HG02763 (cell line): ENCODE measurements at regions not wholly inside any gene's neighbourhood (a gene's known extent, or its start where the extent isn't known, plus 50 kb on each side); places are given as distances from the start of the nearest gene placed in this dataset.

ENCODE experiments used
- ATAC-seq: cut with Tn5 transposase; IDR thresholded peaks from one replicate; pipeline ENCODE4 v1.9.1; 2021; ENCODE audit warnings: mild to moderate bottlenecking, moderate library complexity; ENCODE audit not compliant: unreplicated experiment

DNA sequence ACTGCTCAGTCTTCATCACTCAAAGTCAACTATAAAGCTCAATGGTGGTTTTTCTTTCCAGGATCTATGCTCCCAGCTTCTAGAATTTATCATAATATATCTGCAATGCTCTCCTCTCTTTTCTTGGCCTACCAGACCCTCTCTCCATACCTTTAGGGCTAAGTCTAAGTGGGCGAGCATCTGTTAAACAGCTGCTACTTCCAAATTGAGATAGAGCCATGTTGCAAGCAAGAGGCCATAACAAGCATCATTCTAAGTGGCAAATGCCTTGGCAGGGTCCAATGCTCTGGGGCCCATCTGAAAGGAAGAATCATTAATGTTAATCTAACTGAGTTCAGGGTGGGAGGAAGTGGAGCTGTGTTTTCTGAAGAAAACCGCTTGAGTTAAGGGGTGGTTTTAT, 324.0 kb downstream of the TLR4 start:
- ATAC-seq: no peak

DNA sequence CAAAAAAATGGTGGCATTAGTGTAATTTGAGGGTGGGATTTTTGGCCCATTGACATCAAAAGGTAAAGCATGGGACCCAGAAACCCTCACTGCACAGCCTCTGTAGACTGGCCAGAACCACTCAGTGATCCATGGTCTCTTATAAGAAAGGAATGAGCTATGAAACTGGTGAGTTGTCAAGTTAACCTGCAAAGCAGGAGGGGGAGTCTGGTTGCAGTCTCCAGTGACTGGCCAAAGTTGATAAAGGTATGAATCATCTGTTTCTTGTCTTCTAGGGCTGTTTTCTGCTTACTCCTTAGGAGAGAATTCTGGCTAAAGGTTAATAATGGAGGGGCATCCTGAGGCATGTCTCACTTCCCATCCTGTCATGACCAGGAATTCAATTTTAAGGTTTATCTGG, 325.2 kb downstream of the TLR4 start:
- no peak for ATAC-seq

DNA sequence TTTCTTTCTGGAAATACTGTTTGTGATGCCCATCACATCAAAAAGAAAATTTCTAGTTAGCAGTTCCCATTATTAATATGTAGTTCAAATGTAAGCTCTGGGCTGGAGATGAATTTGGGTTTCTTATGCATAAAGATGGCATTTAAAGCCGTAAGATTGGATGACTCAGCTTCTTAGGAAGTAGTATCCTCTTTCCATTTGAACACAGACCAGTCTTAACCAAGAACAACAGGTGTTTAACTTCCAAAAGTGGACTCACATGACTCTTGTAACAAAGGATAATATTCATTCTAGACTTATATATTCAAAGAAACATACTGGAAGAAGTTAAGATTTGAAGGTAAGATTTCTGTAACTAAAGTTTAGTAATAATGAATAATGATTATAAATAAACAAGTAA, 330.5 kb downstream of the TLR4 start:
- ATAC-seq: no peak

DNA sequence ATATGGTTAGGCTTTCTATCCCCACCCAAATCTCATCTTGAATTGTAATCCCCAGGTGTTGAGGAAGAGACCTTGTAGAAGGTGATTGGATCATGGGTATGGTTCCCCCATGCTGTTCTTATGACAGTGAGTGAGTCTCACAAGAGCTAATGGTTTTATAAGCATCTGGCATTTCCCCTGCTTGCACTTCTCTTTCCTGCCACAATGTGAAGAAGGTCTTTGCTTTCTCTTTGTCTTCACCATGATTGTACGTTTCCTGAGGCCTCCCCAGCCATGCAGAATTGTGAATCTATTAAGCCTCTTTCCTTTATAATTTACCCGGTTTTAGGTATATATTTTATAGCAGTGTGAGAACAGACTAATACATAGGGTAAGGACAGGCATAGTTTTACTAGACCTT, 334.5 kb downstream of the TLR4 start:
- no peak for ATAC-seq

DNA sequence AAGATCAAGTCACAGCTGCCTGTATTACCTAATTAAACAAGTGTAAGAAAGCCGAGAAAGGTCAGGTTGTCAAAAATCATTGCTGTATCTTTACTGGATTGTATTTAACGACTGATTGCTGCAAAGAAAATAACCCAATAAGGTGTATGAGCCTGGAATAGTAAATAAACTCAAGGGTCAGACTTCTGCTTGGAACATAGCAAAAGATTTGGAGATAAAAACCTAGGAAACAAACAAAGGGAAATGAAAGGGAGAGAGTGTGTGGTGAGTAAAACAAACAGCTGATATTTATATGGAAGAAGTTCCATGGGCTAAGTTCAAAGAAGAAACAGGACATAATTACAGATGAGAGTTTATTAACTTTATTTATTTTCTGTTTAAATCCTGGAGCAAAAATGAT, 354.0 kb downstream of the TLR4 start:
- no peak for ATAC-seq

DNA sequence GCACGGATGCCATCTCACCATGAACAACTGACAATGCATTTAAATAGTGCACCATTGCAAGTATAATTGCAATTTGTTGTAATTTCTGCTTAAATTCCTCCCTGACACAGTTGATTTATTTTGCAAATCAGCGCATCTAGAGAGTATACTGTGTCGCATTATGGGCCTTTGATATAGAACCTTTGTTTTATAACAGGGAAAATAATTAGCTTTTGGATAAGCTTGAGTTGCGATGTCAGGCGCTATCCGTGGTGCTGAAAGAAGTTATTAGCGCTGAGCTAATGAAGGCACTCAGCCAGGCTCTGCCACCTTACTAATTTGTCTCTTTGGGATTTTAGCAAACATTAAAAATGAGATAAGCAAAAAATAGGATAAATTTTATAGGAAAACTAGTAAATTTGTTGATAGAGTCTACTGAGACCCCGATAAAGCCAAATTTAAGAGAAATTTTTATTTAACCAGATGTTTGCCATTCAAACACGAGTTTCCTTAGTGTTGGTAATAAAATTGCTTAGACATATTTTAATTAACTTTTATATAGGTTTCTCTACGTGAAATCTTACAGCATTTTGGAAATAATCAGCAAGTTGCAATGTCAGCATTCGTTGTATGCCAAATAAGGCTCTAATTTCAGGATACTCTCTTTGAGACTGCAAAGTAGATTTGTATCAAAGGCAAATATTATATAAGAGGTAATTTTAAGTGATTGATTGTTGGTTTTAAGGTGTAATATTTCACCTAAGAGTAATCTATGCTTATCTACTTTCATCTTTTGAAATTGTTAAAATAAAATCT, 355.5 kb downstream of the TLR4 start:
- ATAC-seq: no peak

DNA sequence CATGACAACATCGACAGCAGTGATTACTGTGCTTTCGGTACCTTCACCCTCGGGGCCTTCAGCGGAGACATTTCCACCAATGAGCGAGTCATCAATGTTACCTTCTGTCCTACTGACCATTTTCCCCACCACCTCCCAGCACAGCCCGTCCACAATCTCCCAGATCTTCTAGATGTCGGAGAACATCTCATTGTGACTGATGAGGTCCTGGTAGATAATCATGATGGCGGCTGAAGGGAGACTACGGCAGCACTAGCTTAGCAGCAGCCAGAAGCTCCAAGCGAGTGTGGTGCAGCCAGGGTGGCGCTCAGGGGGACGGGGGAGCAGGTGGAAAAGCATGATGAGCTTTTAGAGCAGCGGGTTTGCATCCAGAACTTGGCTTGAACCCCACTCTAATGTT, 379.0 kb downstream of the TLR4 start:
- no peak for ATAC-seq

DNA sequence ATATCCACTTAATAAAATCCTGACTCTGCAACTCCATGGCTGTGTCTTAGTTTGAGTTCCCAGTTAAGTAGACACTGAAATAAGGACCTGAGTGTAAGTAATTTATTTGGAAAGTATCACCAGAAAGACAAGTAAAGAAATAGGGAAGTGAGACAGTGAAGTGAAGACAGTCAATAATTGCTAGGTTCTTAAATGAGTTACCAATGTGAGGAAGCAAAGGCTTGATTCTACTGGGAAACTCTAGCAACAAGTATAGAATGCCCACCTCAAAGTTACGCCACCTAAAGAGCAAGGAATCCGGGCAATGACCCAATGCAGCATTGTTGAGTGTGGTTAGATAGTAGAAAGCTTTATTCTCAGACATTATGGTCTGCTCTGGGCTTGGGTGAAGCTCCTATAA, 383.9 kb downstream of the TLR4 start:
- no peak for ATAC-seq

DNA sequence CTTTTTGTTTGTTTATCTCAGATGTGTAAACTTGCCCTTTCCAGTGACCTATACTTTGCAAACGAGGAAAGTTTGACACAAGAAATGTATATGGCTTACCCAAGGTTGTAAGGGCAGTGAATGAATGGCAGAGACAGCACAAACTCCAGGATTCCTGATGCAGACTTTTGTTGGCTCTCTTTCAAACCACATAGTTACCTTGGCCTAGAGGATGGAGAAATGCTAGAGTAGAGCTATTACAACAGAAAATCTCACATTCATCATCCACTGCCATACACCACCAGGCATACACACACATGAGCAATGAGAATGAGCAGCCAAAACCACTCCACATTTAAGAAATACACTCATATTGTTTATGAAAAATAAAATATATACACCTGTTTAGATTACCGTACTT, 387.0 kb downstream of the TLR4 start:
- ATAC-seq: no peak

DNA sequence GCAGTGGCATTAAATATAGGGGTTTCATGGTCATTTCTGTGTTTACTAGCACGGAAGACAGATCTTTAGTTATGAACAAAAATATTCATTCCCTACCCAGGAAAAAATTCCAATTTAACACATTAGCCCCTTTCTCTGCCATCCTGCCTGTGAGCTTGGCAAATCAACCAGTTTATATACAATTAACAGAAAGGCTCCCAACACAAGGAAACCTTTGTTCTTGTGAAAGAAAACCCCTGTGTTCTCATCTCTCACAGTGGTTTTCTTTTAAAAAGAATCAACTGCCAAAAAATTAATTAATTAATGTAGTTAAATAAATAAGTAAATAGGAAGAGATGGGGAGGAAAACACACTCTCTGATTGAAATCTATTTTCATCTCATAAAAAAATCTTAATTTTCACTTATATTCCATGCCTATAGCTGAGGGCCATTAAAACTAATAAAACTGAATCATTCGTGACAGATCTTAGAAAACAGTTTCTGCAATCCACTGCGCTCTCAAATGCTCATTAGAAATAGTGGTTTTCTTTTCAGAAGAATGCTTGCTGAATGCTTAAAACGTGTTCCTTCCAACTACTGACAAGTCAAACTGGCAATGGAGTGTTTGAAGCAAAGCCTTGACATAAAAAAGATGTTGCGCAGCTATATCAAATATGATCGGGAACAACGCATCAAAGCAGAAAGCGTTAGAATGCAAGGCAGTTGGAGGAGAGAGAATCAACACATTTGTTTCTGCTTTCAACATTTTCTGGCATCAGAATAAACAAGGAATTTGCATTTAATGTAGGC, 387.7 kb downstream of the TLR4 start:
- no peak for ATAC-seq

DNA sequence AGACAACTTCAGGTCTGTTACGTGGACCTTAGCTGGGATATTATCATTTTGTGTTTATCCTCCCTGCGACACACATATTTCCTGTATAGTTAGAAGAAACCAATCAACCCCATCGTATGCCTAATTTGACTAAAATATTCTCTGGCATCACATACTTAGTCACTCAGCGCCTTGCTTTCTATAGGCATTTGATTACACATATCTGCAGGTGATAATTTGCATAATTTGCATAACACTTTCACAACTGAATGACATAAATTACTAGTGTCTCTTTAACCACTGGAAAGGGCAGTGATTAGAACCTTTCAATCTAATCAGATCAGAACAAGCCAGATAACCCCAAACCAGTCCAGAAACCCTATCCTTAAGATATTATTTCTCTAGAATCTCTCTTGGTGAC, 390.2 kb downstream of the TLR4 start:
- ATAC-seq: no peak

DNA sequence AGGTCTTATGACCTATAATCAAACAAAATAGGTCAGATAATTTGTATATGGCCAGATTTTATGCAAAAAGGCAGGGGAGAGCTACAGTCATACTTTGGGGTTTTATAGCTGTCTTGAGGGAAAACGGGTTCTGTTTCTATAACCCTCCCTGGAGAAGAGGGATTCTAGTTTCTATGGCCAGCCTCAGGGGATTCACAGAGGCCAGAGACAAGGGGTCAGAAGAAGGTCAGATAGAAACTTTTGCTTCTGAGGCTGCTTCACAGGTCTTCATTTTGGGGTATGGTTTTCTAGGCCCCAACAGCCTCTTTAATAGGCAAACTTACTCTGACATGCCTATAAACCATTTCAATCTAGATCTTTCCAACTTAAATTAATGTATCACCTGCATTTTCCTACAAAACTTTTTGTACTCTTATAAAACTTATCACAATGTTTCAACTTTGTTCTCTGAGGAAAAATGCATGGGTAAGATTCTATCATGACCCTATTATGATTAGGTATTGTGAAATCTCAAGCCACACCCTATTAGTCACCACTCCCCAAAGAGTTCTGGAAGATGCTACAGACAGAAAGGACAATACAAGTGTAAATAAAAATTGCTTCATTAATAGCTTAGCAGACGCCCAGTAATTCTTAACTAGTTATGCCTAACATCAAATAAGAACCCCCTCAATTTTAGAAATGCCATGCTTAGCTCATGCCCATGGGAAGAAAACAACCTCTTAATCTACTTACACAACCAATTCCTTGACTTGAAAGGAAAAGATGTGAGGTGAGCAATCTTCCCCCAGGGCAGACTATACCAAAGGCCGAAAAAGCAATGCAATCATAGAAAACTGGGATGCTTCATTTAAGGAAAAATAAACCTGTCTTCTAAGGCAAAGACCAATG, 396.6 kb downstream of the TLR4 start:
- no peak for ATAC-seq

DNA sequence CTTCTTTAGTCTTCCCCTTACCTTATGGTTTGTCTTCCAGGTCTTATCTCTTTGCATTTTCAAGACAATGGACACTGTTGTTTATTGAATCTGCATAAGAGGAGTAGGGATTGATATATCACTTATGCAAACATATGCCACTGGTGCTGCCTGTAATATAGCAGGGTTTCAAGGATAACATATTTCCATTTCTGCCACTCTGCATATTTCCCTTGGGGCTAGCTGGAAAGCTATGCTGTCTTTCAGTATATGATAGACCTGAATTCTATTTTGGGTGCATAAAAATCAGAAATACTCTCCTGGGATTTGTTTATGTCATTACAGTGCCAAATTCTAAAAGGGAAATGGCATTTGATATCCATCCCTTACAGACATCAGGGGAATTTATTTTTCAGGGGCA, 400.2 kb downstream of the TLR4 start:
- no peak for ATAC-seq

DNA sequence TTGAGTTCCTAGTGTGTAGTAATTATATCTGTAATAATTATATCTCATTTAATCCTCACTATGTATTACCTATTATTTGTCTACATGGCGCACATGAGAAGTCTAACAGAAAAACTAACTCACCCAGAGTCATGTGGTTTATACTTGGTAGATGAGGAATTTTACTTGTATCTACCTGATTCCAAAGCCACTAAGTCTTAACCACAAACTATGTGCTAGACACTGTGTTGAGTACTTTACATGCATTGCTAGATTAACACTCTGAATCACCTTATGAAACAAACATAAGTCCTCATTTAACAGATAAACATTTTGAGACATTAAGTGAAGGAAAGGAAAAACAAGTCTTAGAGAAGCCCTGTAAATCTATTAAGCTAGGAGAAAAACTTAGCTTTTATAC, 404.8 kb downstream of the TLR4 start:
- ATAC-seq: no peak

DNA sequence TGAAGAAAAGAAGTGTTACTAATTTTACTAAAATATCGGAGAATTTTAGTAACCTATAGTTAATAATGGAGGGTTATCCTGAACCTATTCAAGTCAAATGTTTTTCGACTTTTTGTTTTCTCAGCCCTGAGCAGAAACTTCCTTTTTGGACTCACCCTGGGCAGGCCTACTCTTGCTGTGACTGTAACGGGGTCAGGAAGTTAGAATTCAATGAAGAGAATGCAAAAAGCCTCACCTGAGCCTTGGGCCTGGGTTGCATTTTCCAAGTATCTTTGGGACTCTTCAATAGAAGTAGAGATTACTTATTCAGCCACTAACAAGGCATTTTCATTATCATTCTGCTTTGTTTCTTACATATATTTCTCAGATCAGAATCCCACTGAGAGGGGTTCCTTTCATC, 405.3 kb downstream of the TLR4 start:
- no peak for ATAC-seq

DNA sequence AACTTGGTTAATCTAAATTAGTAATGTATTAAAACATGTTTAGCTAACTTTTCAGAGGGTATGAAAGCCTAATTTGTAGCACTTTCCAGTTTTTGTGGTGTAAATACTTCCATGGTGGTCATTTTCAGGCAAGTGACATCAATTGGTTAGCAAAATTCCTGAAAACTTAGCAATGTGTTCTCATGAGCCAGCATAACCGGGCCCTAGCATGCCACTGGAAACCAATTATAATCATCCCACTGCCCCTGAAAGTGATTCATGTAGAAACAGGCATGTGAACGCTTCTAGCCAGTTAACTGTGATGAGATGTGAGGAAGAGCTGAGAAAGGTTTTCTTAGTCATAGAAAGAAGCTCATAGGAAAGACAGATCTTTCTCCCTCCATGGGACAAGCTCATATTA, 417.2 kb downstream of the TLR4 start:
- ATAC-seq: no peak

DNA sequence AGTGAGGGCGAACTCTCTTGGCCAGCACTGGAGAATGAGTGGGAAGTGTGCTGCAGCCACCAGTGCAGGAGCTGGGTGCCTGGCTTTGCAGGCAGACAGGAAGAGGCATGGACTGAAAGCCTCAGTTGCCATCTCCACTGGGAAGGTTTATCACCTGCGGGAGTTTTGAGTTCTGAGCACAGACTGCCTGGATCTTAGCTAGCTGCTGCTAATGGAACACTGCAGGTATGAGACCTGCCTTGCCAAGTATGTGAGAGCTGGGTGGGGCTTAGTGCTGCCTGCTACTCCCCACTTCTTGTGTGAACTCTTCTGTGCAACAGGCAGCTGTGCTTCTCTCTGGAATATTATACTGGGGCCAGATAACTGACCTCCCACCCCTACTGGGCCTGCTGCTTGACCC, 424.1 kb downstream of the TLR4 start:
- ATAC-seq: no peak

DNA sequence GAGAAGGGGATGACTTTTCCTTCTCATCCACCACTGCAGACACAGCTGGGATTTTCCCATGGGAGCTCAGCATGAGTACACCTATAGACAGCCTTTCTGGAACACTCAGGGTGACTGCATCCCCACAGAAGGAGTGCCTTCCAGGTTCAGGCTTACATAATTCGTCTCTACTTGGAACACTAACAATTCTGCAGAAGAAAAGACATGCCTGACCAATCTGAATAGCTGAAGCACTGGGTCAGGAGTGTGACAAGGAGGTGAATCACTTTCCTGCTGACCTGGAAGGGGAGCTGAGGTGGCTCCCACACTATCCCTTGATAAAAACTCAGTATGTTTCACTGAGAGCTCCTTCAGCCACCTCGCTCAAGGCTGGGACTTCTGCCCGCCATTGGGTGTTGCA, 425.3 kb downstream of the TLR4 start:
- no peak for ATAC-seq

DNA sequence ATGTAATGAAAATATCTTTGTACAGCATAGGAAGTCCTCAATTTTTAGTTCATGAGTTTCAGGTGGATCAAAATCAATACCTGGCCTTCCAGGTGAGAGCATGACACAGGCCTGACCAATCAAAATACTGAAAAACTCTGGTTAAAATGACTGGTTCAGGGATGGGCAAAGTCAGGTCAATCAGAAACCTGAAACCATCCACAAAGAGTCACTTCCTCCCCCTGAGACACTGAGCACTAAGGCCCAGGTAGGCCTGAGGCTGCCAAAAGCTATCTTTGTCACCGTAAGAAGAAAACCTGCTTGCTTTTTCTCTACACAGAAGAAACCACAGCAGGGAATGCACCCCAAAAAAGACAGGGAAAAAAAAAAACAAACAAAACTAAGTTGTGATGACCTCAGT, 444.8 kb downstream of the TLR4 start:
- ATAC-seq: no peak

DNA sequence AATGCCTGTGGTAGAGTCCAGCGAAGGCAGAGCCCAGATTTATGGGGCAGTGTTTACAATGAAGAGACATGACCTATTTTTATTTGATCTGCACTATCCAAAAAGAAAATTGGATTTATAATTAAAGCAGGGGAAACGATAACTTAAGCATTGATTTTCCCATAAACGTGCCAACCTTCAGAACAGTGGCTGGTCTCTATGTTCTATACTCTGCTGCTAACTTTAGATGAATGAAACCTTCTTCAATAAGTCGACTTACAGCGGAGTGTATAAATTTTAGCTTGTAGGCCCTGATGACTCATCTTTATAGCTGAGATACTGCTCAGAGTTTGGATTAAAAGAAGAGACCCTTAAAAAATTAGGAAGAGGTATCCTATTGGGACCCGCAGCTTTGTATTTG, 452.6 kb downstream of the TLR4 start:
- no peak for ATAC-seq

DNA sequence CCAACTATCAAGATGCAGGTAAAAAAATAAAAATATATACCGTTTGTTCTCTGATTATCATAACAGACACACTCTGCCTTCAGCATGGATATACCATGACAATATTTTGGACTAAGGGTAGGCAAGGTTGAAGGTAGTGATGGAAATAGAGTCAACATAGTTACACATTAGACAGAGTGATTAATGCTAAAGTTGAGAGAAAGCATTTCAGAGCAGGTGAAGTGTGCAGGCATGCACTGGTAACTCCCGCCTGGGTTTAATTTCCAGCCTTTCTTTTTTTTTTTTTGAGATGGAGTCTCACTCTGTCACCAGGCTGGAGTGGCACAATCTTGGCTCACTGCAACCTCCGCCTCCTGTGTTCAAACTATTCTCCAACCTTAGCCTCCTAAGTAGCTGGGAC, 458.5 kb downstream of the TLR4 start:
- no peak for ATAC-seq

DNA sequence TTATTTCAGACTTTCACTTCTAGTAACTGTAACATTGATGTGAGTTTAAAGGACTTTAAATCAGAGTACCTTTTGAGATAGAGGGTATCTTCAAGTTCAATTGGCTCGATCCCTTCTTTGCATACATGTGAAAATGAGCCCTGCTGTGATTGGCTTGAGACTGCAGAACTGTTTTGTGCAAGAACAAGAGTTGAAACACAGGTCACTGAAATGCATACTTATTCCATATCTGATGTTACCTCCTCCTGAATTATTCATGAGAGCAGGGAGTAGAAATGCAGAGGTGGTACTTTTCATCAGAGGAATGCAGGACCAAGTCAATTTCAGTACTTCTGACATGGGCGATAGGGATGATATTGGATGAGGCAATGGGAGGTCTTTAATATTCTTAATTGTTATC, 459.5 kb downstream of the TLR4 start:
- no peak for ATAC-seq
